ENCODE measurements at regions not wholly inside any gene's neighbourhood (a gene's known extent, or its start where the extent isn't known, plus 50 kb on each side); places are given as distances from the start of the nearest gene placed in this dataset.

- Histone ChIP-seq H3K27ac (ENCODE audit: low read depth, low read length, poor library complexity, severe bottlenecking) (no peak overlapping the region), H3K9me3 (ENCODE audit: low read depth, low read length, poor library complexity, severe bottlenecking) (no peaks in the 10 kb centered on the region), H3K4me1 (ENCODE audit: insufficient read depth, low read length, poor library complexity, severe bottlenecking) (no peaks in the 10 kb centered on the region), H3K4me3 (ENCODE audit: low read depth, low read length, poor library complexity, severe bottlenecking) (no peak overlapping the region), H3K36me3 (ENCODE audit: insufficient read depth, low read length, poor library complexity, severe bottlenecking) (no peaks in the 10 kb centered on the region), H3K27me3 (replicated peaks; ENCODE audit: insufficient read depth, low read depth, low read length, poor library complexity) (peaks cover 90% of the 10 kb centered on the region)
- ChIA-PET CTCF (no interaction called here), POLR2A (ENCODE audit: low non-redundant PET) (no interaction called here)
- intact Hi-C loops (cut with micrococcal nuclease; ENCODE audit: unreplicated experiment): no loop called here
- DNase-seq (ENCODE audit: low spot score): peak; percentile 61
- no TSS peak for BruUV-seq (replicated peaks)
- TF ChIP-seq CTCF (conservative IDR thresholded peaks at IDR 0.05; ENCODE audit: low read depth, low read length) (no peak), EZH2 (IDR thresholded peaks at IDR 0.05; ENCODE audit: borderline replicate concordance, low read depth, low read length, poor library complexity, severe bottlenecking) (no peak)
These were observed 126.6 kb upstream of the NEO1 start for GRCh38 chr15:72925661-72926060.

GRCh38 chr15:72923289-72923688 lies 129.0 kb upstream of the NEO1 start:
- no peak; the same call in 1 of the 2 replicates for TF ChIP-seq CTCF (conservative IDR thresholded peaks at IDR 0.05; ENCODE audit: low read depth, low read length)
- TF ChIP-seq EZH2 (IDR thresholded peaks at IDR 0.05; ENCODE audit: borderline replicate concordance, low read depth, low read length, poor library complexity, severe bottlenecking): no peak

GRCh38 chr15:72920551-72920950 lies 131.7 kb upstream of the NEO1 start:
- H3K9me3 ChIP-seq (ENCODE audit: low read depth, low read length, poor library complexity, severe bottlenecking): no peaks in the 10 kb centered on the region
- peaks cover 54% of the 10 kb centered on the region for H3K27me3 ChIP-seq (replicated peaks; ENCODE audit: insufficient read depth, low read depth, low read length, poor library complexity)
- no peak overlapping the region for H3K4me3 ChIP-seq (ENCODE audit: low read depth, low read length, poor library complexity, severe bottlenecking)
- intact Hi-C loops (cut with micrococcal nuclease; ENCODE audit: unreplicated experiment): no loop called here
- ChIA-PET POLR2A (ENCODE audit: low non-redundant PET) (no interaction called here), CTCF (no interaction called here)
- TF ChIP-seq CTCF (conservative IDR thresholded peaks at IDR 0.05; ENCODE audit: low read depth, low read length): no peak
- no peak for TF ChIP-seq EZH2 (IDR thresholded peaks at IDR 0.05; ENCODE audit: borderline replicate concordance, low read depth, low read length, poor library complexity, severe bottlenecking)
- no peak overlapping the region for H3K27ac ChIP-seq (ENCODE audit: low read depth, low read length, poor library complexity, severe bottlenecking)
- BruUV-seq (replicated peaks): no TSS peak
- DNase-seq (ENCODE audit: low spot score): no peak
- no peaks in the 10 kb centered on the region for H3K4me1 ChIP-seq (ENCODE audit: insufficient read depth, low read length, poor library complexity, severe bottlenecking)
- no peaks in the 10 kb centered on the region for H3K36me3 ChIP-seq (ENCODE audit: insufficient read depth, low read length, poor library complexity, severe bottlenecking)

More at GRCh38 chr15:72923289-72923688, 129.0 kb upstream of the NEO1 start:
- ChIA-PET POLR2A (ENCODE audit: low non-redundant PET) (no interaction called here), CTCF (no interaction called here)
- intact Hi-C loops (cut with micrococcal nuclease; ENCODE audit: unreplicated experiment): no loop called here
- no TSS peak for BruUV-seq (replicated peaks)
- Histone ChIP-seq H3K27ac (ENCODE audit: low read depth, low read length, poor library complexity, severe bottlenecking) (no peak overlapping the region), H3K27me3 (replicated peaks; ENCODE audit: insufficient read depth, low read depth, low read length, poor library complexity) (peaks cover 76% of the 10 kb centered on the region), H3K9me3 (ENCODE audit: low read depth, low read length, poor library complexity, severe bottlenecking) (no peaks in the 10 kb centered on the region), H3K4me3 (ENCODE audit: low read depth, low read length, poor library complexity, severe bottlenecking) (no peak overlapping the region), H3K36me3 (ENCODE audit: insufficient read depth, low read length, poor library complexity, severe bottlenecking) (no peaks in the 10 kb centered on the region), H3K4me1 (ENCODE audit: insufficient read depth, low read length, poor library complexity, severe bottlenecking) (no peaks in the 10 kb centered on the region)
- no peak for DNase-seq (ENCODE audit: low spot score)
